SIG-M5 treated with dmso at 0.1 percent for 504 hours (cell line): ENCODE measurements at regions not wholly inside any gene's neighbourhood (a gene's known extent, or its start where the extent isn't known, plus 50 kb on each side); places are given as distances from the start of the nearest gene placed in this dataset.

Experiments used
- DNase-seq: peaks from one replicate; lab custom pipeline; 2025; ENCODE audit not compliant: unreplicated experiment; lab: John Stamatoyannopoulos, UW

DNA sequence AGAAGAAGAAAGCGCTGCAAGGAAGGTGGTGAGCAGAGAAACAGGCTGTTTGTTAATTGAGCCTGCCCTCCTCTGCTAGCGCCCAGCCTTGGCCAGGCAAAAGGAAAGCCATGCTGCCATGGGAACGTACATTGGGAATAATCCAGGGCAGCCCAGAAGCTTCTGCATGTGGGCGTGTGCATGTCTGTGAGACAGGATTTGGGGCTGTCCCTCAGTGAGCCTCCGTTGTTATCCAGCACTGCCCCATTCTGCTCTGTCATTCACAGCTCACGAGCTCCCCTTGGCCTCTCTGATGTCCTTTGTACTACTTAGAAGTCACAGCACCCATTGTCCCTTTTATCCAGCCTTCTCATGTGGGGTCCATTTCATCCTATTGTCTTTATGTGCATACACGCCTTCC lies 239.1 kb upstream of the ROPN1 start:
- DNase-seq, result no peak

DNA sequence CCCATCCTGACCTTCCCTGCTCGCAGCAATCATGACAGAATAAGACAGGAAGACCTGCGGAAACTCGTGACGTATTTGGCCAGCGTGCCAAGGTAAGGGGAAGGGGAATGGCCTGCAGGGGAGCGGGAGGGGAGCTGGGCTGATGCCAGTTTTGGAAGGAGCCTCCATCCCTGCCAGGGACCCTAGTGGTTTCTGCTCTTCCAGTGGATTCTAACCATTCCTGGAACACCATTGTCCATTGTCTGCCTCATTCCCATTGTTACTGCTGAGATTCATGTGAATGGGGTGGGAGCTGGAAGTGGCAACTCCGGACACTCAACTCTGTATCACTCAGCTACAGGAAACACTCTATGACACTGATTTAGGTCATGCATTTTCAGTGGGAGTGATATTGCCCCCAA lies 242.9 kb upstream of the ROPN1 start:
- DNase-seq, result no peak

DNA sequence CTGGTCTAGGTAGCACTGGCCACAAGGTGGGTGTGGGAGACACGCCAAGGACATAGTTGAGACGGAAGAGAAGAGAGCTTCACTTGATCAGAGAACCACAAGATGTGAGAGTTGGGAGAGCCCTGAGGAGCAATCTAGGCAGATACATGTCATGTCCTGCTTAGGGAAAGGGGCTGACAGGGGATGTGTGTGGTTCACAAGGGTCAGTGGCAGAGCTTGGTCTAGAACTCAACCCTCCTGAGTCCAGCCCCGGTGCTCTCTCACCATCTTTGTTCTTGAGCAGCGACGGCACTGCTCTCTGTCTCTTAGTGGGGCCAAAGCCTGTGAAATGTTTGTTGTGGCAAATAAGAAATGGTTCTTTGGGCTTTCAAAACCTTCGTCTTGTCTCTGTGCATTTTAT lies 243.5 kb upstream of the ROPN1 start:
- DNase-seq, result no peak

DNA sequence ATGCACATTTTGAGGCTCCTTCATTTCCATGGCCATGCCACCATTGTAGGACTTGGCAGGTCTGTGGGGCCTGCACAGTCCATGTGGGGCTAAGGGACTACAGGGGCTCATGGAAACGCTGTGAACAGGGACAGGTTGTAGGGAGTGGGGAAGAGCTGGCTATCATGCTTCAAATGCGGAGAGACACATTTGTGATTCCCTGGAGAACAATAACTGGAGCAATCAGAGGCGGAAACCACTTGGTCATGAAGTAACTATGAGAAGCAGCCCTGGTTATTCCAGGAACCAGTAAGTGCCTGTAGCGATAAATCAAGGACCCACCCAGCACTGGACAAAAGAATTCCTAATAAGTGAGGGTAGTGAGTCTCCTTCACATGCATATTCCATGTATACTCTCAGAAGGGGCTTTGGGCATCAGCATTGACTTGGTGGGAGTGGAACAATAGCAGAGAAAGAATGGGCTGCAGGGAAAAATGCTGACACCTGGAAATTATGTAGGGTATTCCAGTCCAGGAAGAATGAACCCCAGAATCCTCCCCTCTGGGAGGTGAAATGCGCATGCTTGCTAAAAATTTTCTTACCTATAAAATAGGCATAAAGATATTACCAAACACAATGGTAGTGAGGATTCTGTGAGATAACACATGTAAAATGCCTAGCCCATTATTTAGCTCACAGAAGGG lies 251.4 kb upstream of the ROPN1 start:
- DNase-seq, result no peak

DNA sequence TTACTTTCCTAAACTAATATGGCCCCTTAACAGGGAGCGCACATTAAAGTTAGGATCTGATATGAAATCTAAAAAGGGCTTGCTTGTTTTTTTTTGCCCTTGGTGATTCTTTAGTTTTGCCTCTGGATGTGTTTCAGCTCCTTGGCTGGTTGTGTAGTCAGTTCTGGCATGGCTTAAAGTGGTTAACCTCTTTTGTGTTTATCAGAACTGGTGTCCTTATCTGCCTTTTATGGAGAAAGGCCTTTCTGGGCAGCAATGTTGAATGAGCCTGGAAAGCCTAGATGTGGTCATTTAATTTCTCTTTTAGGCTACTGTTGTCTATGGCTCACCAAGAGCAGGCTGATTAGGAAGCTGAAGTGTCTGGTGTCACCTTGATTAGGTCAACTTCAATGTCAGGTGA lies 254.5 kb upstream of the ROPN1 start:
- no peak for DNase-seq

DNA sequence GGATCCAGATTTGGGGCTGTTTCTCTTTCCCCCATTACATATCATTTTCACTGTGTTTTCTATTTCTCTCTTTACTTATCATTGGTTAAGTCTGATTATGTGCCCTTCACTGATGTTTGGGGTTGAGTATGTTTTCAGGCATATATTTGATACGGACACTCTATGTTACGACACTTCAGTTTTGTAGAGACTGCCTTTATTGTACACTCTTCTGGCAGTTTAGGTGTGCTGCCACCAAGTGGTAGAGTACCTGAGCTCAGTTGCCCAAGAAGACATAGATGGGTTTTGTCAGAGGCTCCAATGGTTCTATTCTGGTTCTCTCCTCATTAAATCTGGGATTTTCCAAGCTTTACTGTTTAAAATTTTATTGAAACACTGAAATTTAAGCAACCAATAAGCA lies 255.0 kb upstream of the ROPN1 start:
- peak; percentile 24 for DNase-seq

DNA sequence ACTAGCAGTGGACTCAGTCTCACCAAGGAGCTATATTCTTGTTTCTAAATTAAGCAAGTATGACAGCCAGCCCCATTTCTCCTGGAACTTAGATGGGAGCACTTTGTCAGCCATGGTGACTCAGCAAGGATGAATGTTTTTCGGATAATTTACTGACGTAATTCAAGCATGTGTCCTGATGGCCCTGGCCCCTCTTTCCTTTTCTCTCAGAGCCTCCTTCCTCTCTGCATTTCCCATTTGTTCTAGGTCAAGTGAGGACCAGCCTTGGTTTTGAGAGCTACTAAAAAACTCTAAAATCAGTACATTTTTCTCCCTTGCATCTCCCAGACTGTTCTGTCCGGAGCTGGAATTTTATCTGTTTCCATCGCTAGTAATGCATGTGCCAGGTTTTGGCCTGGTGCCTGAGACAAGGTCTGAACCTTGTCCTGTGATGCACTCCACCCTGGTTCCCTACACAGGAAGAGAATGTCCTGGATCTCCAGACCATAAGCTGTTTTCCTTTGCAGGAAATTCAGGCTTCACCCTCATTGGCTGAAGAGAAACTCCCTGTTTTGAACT lies 256.6 kb upstream of the ROPN1 start:
- DNase-seq, result no peak

DNA sequence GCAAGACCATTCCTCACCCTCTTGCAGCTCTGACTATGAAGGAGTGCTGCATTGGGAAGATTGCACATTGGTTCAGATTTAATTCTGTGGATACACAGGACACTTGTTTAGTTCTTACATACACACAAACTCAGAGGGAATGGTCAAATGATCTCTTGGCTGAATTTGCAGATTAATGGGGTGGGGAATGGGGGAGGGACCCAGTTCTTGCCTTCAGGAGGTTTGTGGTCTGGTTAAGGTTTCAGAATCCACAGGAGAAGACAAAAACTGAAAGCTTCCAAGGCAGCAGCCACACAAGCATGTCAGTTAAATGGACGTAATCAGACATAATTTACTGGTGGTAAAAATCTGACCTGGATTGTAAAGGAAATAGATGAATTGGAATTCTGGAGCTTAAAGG lies 257.1 kb upstream of the ROPN1 start:
- no peak for DNase-seq

DNA sequence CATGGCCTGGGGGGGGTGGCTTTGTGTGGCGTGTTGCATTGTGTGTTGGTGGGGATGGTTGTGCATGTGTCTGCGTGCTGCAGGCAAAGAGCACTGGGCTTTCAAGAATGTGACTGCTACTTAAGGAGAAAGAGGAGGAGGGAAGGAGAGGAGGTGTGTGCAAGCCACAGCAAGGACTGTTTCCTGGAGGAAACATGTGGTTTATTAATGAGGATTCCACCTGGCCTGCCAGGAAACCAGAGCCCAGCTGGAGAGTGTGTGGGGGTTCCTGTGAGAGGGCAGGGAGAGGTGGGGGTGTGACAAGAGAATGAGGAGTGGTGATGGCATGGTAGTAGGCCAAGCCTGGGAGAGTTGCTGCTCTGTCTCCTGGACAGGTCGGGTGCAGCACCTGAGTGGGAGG lies 258.1 kb upstream of the ROPN1 start:
- DNase-seq, result no peak

DNA sequence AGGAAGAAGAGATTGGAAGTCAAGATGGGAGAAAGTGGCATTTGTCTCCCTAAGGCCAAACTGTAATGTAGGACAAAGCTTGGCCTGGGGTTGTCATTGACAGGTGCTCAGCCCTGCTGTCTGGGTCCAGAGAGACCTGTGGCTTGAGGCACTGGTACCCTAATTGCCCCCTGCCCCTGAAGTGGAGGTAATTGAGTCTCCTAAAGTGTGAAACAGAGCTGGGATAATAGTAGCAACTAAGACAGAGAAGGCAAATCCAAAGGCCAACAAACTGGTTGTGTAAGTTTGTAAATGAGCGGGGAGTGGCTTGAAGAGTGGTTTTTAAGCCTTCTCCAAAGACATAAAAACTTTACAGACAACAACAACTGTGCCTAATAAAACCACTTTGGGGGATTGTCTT lies 264.2 kb upstream of the ROPN1 start:
- no peak for DNase-seq

DNA sequence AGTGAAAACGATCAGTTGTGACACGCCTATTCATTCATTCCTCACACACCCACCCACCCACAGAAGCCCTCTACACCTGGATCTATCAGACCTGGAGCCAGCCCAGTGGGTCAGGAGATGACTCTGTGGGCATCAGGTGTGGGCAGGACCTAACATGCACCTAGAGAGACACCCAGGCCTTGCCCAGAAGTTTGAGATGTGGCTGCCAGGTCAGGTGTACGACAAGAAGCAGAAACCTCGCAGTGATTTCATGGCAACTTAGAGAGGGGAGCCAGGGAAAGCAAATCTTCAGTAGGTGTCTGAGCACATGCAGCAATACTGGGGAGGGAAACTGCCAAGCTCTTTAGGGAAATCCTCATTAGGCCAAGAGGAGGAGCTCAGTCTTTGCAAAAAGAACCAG lies 264.7 kb upstream of the ROPN1 start:
- no peak for DNase-seq

DNA sequence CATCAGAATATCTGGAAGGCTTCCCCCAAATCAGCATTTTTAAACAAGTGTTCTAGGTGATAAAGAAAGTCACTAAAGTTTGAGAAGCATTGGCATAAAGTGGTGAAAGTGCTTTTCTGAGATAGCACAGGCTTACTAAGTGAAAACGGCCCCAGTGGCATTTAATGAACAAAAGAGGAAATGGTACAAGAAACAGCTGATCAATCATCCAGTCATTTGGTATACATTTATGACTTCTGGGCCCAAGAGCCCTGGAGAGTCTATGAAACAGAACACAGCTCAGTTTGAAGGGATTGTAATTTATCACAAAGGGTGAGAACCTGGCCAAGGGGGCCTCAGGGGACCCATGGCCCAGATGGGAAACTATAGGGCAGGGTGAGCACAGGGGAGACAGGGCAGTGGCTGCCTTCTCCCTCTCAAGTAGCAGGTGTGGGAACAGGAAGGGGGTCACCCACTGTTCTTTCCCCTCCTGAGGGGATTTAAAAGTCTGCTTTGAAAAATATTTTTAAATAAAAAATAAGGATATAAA lies 265.5 kb upstream of the ROPN1 start:
- no peak for DNase-seq

DNA sequence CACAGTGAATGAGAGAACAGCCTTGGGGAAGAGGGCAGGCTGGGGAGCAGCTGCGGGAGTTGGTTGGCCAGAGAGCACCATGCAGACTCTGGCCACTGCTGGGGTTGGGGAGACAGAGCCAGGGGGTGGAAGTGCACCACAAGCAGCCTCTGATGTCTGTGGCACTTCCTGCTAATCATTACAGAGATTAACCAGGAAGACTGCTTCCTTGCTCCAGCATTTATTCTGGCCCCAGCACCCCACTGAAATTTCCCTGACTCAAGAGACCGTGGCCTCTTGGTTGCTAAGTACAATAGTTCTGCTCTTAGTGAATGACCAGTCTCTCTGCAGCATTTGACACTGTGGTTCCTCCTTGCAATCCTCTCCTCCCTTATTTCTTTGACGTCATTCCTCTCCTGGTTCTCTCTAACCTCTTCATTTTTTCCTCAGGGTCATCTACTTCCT lies 266.2 kb upstream of the ROPN1 start:
- no peak for DNase-seq

DNA sequence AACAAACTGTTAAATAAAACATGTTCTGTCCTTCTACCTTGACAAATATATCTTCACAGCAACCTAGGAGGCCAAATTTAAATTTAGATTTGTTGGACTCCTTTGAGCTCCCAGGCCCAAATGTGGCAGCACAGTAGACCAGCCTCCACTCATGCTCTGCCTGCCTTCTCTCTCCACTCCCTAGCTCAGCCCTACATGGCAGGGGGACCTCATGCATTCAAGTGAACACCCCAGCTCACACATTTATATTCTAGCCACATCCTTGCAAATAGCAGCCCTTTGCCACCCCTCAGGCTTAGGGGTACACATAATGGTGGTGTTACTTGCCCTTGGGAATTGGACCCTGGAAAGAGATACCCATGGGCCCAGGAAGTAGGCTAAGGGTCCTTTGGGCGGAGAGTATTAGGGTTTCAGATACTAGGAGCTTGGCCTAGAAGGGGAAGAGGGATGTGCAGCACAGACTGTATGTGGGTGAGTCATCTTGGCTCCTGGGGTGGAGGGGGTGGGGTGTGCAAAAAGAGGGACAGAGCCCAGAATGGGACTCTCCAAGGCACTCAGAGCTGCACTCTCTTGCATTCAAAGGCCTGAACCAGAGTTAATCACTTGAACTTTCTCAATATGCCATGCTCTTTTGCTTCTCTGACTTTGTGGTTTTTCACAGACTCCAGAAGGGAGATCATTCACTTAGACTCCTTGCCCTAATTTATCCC lies 268.4 kb upstream of the ROPN1 start:
- no peak for DNase-seq

DNA sequence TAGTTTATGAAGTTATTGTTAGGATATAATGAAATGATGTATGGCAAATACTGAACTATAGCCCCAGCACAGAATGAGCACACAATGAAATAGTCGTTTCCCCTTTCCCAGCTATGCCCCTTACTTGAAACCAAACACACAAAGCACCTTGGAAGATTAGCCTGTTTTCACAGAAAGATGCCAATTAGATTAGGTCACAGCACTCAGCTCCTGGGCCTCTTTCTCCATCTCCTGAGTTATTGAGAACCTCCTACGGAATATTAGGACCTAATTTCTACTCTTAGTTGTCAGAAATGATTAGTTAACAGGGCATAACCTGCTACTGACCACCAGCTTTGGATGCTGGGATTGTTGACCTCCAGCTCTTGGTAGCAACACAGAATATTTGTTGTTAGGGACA lies 269.4 kb upstream of the ROPN1 start:
- no peak for DNase-seq

DNA sequence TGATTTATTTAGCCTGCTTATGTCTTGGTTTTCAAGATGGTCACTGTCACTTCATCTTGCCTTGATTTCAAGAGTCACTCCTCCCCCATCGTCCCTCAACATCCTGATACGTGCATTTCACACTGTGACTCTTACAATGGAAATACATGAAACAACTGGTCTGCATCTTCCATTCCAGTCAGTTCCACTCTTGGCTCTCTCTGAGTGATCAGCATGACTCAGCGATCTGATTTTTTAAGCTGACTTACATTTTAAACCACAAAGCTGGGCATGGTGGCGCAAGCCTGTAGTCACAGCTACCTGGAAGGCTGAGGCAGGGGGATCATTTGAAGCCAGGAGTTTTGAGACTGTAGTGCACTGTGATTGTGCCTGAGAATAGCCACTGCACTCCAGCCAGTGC lies 271.2 kb upstream of the ROPN1 start:
- DNase-seq, result peak; percentile 28

DNA sequence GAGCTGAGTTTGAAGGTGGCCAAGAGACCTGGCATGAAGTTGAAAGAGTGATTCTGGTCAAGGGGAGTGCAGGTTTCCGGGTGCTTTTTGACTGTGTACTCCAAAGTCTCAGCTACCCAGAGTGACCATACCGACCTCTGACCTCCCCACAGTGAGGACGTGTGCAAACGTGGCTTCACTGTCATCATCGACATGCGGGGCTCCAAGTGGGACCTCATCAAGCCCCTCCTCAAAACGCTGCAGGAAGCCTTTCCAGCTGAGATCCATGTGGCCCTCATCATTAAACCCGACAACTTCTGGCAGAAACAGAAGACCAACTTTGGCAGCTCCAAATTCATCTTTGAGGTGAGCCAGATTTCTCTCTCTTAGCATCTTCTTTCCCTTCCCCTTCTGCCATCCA lies 272.4 kb upstream of the ROPN1 start:
- no peak for DNase-seq

DNA sequence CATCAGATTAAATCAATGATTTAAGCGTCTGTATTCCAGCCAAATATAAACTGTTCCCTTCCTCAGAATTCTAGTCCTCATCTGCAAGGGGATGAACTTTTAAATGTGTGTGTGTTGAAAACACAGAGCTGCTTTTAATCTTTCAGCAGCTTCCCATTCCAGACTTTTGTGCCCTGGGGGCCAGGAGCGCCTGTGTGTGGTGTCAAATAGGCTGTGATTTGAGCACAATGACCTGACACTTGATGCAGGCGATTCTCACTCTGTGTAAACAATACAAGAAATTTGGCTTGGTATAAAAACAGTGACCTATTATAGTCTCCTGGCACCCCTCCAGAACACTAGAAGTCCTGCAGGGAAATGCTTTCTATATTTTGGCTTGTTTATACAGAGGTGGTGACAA lies 274.6 kb upstream of the ROPN1 start:
- no peak for DNase-seq

DNA sequence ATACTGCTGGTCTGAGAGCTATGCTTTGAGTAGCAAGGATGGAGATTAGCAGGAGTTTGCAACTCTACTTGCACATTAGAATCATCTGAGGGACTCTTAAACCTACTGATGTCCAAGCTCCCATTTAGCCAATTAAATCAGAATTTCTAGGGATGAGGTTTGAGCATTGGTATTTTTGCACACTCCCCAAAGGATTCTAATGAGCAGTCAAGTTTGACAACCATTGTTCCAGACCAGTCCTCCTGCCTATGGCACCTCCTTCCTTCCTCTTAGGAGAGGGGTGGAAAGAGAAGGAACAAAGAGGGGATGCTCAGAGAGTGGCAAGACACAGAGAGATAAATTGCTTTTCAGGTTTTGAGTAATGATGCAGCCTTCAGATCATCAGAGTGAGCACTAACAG lies 275.5 kb upstream of the ROPN1 start:
- no peak for DNase-seq

DNA sequence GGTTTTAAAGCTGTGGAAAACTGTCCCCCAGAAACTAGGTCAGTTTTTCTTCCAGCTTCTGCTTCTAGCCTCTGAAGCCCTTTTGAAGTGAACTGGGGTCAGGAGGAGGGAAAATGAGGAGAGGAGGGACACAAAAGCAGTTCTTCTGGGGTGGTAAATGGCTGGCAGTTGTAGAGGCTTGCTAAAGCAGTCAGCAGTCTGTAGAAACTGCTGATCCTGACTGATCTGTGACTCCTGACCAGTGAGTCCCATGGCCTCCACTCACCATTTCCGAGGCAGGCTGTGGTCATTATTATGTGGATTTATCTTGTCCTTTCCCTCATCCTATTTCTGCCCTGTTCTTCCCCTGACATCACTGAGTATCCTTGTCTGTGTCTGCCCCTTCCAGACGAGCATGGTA lies 276.4 kb upstream of the ROPN1 start:
- no peak for DNase-seq

DNA sequence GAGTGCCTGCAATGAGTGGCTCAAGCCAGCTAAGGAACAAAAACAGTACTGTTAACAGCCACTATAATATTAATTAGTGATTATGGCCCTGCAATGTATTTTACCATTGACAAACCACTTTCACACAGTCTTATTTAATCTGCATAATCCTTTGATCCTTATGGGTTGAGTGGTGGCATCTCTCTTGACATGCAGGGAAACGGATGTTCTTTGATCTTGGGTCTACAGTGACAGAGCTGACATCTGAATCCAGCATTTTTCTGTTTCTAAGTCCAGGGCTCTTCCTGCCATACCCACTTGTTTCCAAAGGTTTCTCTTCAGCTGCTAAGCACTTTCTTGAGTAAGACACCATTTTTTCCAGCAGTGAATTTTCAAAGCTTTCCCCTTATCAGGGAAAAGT lies 277.7 kb upstream of the ROPN1 start:
- no peak for DNase-seq

DNA sequence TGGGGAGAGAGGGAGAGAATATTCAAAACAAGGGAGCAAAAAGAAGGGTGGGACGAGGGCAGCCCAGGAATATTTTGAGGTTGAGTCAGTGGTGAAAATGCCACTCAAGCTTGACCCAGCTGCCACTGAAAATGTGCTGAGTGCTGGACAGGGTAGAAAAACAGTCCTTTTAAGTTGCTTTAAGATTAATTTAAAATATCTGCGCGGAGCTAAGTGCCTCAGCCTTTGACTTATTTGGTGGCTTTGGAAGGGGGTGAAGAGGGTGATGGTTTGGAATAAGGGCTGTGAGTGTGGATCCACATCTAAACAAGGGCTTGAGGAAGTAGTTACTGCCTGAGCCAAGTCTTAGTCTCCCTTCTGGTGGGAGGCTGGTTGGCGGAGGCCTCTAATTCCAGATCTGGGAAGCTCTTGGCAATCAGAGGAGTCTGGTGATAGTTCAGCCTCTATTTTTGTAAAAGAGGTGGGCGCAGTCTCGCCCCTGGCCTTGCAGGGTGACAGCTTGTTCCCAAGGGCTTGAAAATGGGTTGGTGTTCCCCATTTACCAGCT lies 280.8 kb upstream of the ROPN1 start:
- no peak for DNase-seq
